ENCODE measurements at regions not wholly inside any gene's neighbourhood (a gene's known extent, or its start where the extent isn't known, plus 50 kb on each side); places are given as distances from the start of the nearest gene placed in this dataset.

DNA sequence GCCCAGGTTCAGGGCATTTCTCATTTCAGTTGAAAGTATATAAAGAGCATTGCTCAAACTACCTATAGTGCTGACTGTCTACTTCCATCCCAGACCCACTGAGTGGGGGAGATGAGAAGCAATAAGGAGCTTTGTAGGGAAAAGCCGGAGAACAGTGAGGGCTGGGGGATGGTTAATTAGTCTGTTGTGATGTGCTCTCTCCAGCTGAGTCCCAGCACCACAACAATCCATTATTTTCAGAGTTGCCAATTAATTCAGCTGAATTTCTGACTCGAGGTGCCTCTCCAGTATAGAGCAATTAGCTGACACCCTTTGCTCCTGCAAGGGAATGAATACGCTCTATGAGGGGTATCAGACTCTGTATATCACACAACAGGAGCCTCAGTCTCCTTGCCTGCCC, 1118.6 kb downstream of the SORCS3 start:
- TF ChIP-seq, protein P1, sequence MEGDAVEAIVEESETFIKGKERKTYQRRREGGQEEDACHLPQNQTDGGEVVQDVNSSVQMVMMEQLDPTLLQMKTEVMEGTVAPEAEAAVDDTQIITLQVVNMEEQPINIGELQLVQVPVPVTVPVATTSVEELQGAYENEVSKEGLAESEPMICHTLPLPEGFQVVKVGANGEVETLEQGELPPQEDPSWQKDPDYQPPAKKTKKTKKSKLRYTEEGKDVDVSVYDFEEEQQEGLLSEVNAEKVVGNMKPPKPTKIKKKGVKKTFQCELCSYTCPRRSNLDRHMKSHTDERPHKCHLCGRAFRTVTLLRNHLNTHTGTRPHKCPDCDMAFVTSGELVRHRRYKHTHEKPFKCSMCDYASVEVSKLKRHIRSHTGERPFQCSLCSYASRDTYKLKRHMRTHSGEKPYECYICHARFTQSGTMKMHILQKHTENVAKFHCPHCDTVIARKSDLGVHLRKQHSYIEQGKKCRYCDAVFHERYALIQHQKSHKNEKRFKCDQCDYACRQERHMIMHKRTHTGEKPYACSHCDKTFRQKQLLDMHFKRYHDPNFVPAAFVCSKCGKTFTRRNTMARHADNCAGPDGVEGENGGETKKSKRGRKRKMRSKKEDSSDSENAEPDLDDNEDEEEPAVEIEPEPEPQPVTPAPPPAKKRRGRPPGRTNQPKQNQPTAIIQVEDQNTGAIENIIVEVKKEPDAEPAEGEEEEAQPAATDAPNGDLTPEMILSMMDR (IDR thresholded peaks at IDR 0.05; ENCODE audit: low read length, missing control alignments), result no peak
- H3K4me3 ChIP-seq (replicated peaks; ENCODE audit: low read depth, low read length), result no peak overlapping the region
- no peak for DNase-seq (ENCODE audit: low read depth)

DNA sequence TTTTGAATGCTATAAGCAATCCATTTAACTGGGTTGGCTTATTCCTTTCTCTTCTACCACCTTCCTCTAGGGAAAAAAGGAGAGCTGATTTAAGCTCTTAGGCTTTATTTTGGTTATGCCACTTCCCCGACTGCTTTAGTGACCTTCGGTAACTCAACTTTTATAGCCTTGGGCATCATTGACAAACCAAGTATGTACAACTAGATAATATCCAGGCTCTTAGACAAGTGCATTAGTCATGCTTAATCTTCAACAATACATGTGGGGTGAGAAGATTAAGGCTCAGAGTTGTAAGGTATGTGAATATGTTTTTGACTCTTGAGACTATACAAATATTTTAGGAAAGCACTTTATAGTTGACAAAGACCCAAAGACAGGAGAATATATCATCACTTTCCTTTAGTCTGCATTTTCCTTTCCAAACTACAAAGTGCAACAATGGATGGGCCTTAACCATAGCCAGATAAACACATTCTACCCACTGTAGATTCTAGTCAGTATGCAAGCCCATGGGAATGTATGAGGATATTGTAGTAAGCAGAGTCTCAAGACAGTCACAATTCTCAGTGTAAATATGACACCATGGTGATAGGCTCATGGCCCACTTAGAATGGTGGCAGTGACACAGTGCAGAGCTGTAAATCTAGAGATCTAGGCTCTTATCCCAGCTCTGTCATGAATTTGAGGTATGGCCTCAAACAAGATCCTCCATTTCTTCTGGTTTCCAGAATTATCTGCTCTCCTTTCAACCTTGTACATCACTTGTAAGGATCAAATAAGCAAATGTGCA, 1117.3 kb downstream of the SORCS3 start:
- TF ChIP-seq, protein P1 (IDR thresholded peaks at IDR 0.05; ENCODE audit: low read length, missing control alignments), result no peak
- DNase-seq (ENCODE audit: low read depth), result no peak

DNA sequence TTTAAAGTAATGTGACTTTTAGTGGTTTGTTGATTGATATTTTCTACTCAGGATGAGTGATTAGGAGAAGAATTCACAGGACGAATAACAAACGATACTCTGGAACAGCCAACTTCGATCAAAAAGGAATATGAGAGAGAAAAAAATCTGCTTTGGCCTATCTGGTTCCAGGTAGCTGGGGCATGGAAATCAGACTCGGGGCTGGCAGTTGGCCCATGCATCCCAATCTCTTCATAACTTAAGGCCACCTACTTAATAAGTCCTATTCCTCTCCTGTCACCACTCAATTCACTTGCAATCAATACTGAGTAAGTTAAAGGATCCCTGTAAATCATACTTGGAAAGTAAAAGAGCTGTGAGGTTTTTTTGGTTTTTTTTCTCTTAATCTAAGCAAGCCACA, 1116.2 kb downstream of the SORCS3 start:
- TF ChIP-seq, protein P1 (IDR thresholded peaks at IDR 0.05; ENCODE audit: low read length, missing control alignments), result no peak
- H3K4me3 ChIP-seq (replicated peaks; ENCODE audit: low read depth, low read length), result no peak overlapping the region
- DNase-seq (ENCODE audit: low read depth), result no peak

More for the DNA sequence above, 1117.3 kb downstream of the SORCS3 start:
- H3K4me3 ChIP-seq (replicated peaks; ENCODE audit: low read depth, low read length), result no peak overlapping the region

DNA sequence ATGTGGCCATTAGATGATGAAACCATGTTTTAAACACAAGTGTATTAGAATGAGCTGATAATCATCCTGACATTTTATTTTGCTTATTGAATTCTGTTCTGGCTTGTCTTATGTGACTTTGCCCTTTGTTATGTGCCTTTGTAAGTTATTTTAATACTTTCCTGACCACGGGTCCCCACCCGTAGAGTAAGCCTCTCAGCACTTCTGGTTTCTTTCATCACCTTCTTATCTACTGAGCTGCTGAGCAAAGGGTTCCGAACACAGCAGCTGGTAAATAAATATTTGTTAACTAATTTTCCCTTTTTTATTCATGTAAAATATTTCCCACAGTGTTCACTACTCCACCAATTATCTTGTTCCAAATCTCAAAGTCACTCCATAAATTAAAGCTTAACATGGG, 1115.3 kb downstream of the SORCS3 start:
- TF ChIP-seq, protein P1 (IDR thresholded peaks at IDR 0.05; ENCODE audit: low read length, missing control alignments), result no peak
- no peak for DNase-seq (ENCODE audit: low read depth)

DNA sequence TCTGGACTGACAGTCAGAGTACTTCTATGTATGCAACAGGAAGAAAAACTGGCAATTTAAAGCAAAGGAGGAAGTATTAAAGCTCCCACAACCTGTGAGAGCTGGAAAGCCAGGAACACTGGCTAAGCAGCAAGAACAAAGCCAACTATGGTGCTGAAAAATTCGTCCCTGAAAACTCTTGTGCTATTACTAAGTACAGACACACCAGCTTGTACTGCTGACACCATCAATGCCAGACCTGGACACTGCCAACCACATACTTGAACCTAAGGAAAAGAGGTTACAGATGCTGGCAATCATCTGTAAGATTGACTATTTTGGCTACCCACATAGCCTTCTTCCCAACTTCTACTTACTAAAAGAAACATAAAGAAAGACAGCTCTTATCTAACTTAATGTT, 1110.6 kb downstream of the SORCS3 start:
- H3K4me3 ChIP-seq (replicated peaks; ENCODE audit: low read depth, low read length), result no peak overlapping the region
- DNase-seq (ENCODE audit: low read depth), result no peak
- TF ChIP-seq, protein P1 (IDR thresholded peaks at IDR 0.05; ENCODE audit: low read length, missing control alignments), result no peak

More for the DNA sequence above, 1115.3 kb downstream of the SORCS3 start:
- H3K4me3 ChIP-seq (replicated peaks; ENCODE audit: low read depth, low read length), result no peak overlapping the region

DNA sequence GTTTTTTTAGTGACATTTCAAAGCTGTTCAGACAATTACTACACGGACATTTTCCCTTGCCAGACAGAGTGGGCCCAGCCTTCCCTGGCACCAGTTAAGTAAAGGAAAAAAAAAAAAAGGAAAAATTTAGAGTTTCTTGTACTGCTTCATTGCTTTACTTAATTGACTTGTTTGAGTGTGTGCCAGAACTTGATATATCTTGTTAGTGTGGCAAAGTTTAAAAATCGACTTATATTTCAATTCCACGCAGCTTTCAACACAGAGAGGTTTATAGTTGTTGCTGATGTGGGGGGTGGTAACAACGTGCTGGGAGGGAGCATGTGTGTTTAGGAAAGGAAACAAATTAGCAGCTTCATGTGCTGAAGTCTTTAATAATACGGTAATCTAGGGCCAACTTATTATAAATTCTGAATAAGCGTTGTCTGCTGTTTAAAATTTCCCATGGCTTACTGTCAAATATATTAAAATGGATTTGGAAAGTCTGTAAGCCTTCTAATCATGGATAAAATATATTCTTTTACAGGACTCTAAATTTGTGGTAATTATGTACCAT, 1104.6 kb downstream of the SORCS3 start:
- no peak overlapping the region for H3K4me3 ChIP-seq (replicated peaks; ENCODE audit: low read depth, low read length)
- DNase-seq (ENCODE audit: low read depth), result no peak
- TF ChIP-seq, protein P1 (IDR thresholded peaks at IDR 0.05; ENCODE audit: low read length, missing control alignments), result no peak
